ENCODE measurements at regions not wholly inside any gene's neighbourhood (a gene's known extent, or its start where the extent isn't known, plus 50 kb on each side); places are given as distances from the start of the nearest gene placed in this dataset.
"Not testable (repeated sequence)": the region's sequence is repeated elsewhere in the genome, so short reads cannot be mapped to it uniquely, and the experiment has no call there.

- H3K4me1 ChIP-seq, result no peaks in the 10 kb centered on the region
- TF ChIP-seq CTCF (IDR thresholded peaks at IDR 0.05), result no peak
- H3K36me3 ChIP-seq, result no peaks in the 10 kb centered on the region
- no peak overlapping the region for H3K27ac ChIP-seq
- no peaks in the 10 kb centered on the region for H3K9me3 ChIP-seq
- no peak overlapping the region for H3K4me3 ChIP-seq
- H3K27me3 ChIP-seq, result no peaks in the 10 kb centered on the region
- intact Hi-C loops (cut with DNase I), result no loop called here
- DNase-seq (ENCODE audit: low spot score in 2 of 2), result no peak
These were observed 109.9 kb upstream of the THBS2 start for GRCh38 chr6:169363590-169363989.

GRCh38 chr6:169362501-169363121, 109.0 kb upstream of the THBS2 start:
- intact Hi-C loops (cut with DNase I), result no loop called here
- Histone ChIP-seq H3K36me3 (no peaks in the 10 kb centered on the region), H3K9me3 (no peaks in the 10 kb centered on the region), H3K27ac (no peak overlapping the region), H3K4me1 (no peaks in the 10 kb centered on the region), H3K27me3 (no peaks in the 10 kb centered on the region), H3K4me3 (no peak overlapping the region)
- DNase-seq (ENCODE audit: low spot score in 2 of 2), result no peak
- TF ChIP-seq CTCF (IDR thresholded peaks at IDR 0.05), result no peak

- intact Hi-C loops (cut with DNase I); H3K27me3 ChIP-seq; H3K4me3 ChIP-seq; DNase-seq (ENCODE audit: low spot score in 2 of 2); H3K27ac ChIP-seq; H3K4me1 ChIP-seq; H3K36me3 ChIP-seq: not testable (repeated sequence)
- peaks cover 0 to 13% of the 10 kb centered on the region in 2 donors for H3K9me3 ChIP-seq
These were observed 101.4 kb upstream of the THBS2 start for GRCh38 chr6:169355001-169355400.

- Histone ChIP-seq H3K9me3 (no peaks in the 10 kb centered on the region), H3K36me3 (no peaks in the 10 kb centered on the region), H3K4me3 (no peak overlapping the region), H3K4me1 (peaks cover 8 to 9% of the 10 kb centered on the region in 2 donors), H3K27me3 (no peaks in the 10 kb centered on the region), H3K27ac (no peak overlapping the region)
- no peak for DNase-seq (ENCODE audit: low spot score in 2 of 2)
- no peak for TF ChIP-seq CTCF (IDR thresholded peaks at IDR 0.05)
- intact Hi-C loops (cut with DNase I), result no loop called here
These were observed 91.5 kb upstream of the THBS2 start for GRCh38 chr6:169345146-169345545.

- no peaks in the 10 kb centered on the region for H3K36me3 ChIP-seq
- no peaks in the 10 kb centered on the region for H3K27me3 ChIP-seq
- H3K9me3 ChIP-seq, result no peaks in the 10 kb centered on the region
- no peak overlapping the region for H3K27ac ChIP-seq
- intact Hi-C loops (cut with DNase I), result loop anchor here (5.0 kb wide), 2 partner anchors 92 to 108 kb away; partner anchors contain the start of gene THBS2
- TF ChIP-seq CTCF (IDR thresholded peaks at IDR 0.05), result no peak
- no peak for DNase-seq (ENCODE audit: low spot score in 2 of 2)
- peaks cover 8 to 9% of the 10 kb centered on the region in 2 donors for H3K4me1 ChIP-seq
- no peak overlapping the region for H3K4me3 ChIP-seq
These were observed 91.1 kb upstream of the THBS2 start for GRCh38 chr6:169344750-169345065.

GRCh38 chr6:169343886-169344749, 90.5 kb upstream of the THBS2 start:
- Histone ChIP-seq H3K27ac (no peak overlapping the region), H3K4me3 (no peak overlapping the region), H3K36me3 (no peaks in the 10 kb centered on the region), H3K27me3 (no peaks in the 10 kb centered on the region), H3K9me3 (no peaks in the 10 kb centered on the region), H3K4me1 (peaks cover 8 to 9% of the 10 kb centered on the region in 2 donors)
- intact Hi-C loops (cut with DNase I), result loop anchor here (5.0 kb wide), 2 partner anchors 92 to 108 kb away; partner anchors contain the start of gene THBS2
- DNase-seq (ENCODE audit: low spot score in 2 of 2), result no peak
- no peak for TF ChIP-seq CTCF (IDR thresholded peaks at IDR 0.05)

Measured in ascending aorta (tissue), 2 donors.